ENCODE measurements at regions not wholly inside any gene's neighbourhood (a gene's known extent, or its start where the extent isn't known, plus 50 kb on each side); places are given as distances from the start of the nearest gene placed in this dataset.

GRCh38 chr7:16365177-16365576 is 56.2 kb downstream of the CRPPA start:
- Mint-ChIP-seq H3K4me3 (no peak overlapping the region), H3K27me3 (ENCODE audit: insufficient read depth, low read depth, poor library complexity) (no peaks in the 10 kb centered on the region), H3K36me3 (ENCODE audit: low read depth) (no peaks in the 10 kb centered on the region), H3K4me1 (no peaks in the 10 kb centered on the region), H3K9me3 (no peaks in the 10 kb centered on the region), H3K27ac (no peak overlapping the region)
- Histone ChIP-seq H3F3A (replicated peaks; ENCODE audit: low read depth) (no peaks in the 10 kb centered on the region), H3K79me2 (replicated peaks; ENCODE audit: insufficient read depth) (no peaks in the 10 kb centered on the region), H3K9me2 (ENCODE audit: insufficient read depth) (no peaks in the 10 kb centered on the region), H2AFZ (no peak overlapping the region), H3K4me1 (ENCODE audit: insufficient read depth) (no peaks in the 10 kb centered on the region), H3K27ac (ENCODE audit: low read depth) (no peak overlapping the region), H3K27me3 (ENCODE audit: insufficient read depth) (no peaks in the 10 kb centered on the region), H3K4me3 (no peak overlapping the region), H3K36me3 (ENCODE audit: insufficient read depth) (no peaks in the 10 kb centered on the region), H4K20me1 (replicated peaks; ENCODE audit: insufficient read depth) (no peaks in the 10 kb centered on the region), H3K4me2 (no peak overlapping the region)
- DNase-seq (ENCODE audit: low spot score) (no peak), ATAC-seq (no peak)
- TF ChIP-seq EZH2phosphoT487 (IDR thresholded peaks at IDR 0.05; ENCODE audit: unreplicated experiment) (no peak), STAT1 (IDR thresholded peaks at IDR 0.05; ENCODE audit: unreplicated experiment) (no peak), JUNB (IDR thresholded peaks at IDR 0.05; ENCODE audit: unreplicated experiment) (no peak), REST (IDR thresholded peaks at IDR 0.05; ENCODE audit: unreplicated experiment) (no peak), CREB1 (CRISPR knock-in tag; IDR thresholded peaks at IDR 0.05; ENCODE audit: low read depth) (no peak), ETS1 (IDR thresholded peaks at IDR 0.05) (no peak), NANOG (IDR thresholded peaks at IDR 0.05; ENCODE audit: borderline replicate concordance) (no peak), ZNF114 (CRISPR knock-in tag; IDR thresholded peaks at IDR 0.05) (no peak), EZH2 (IDR thresholded peaks at IDR 0.05; ENCODE audit: low read depth, unreplicated experiment) (no peak), POLR2AphosphoS5 (IDR thresholded peaks at IDR 0.05; ENCODE audit: low read depth) (no peak), ZNF331 (CRISPR knock-in tag; IDR thresholded peaks at IDR 0.05; ENCODE audit: low read depth) (no peak)
- TF ChIP-seq, protein P1, sequence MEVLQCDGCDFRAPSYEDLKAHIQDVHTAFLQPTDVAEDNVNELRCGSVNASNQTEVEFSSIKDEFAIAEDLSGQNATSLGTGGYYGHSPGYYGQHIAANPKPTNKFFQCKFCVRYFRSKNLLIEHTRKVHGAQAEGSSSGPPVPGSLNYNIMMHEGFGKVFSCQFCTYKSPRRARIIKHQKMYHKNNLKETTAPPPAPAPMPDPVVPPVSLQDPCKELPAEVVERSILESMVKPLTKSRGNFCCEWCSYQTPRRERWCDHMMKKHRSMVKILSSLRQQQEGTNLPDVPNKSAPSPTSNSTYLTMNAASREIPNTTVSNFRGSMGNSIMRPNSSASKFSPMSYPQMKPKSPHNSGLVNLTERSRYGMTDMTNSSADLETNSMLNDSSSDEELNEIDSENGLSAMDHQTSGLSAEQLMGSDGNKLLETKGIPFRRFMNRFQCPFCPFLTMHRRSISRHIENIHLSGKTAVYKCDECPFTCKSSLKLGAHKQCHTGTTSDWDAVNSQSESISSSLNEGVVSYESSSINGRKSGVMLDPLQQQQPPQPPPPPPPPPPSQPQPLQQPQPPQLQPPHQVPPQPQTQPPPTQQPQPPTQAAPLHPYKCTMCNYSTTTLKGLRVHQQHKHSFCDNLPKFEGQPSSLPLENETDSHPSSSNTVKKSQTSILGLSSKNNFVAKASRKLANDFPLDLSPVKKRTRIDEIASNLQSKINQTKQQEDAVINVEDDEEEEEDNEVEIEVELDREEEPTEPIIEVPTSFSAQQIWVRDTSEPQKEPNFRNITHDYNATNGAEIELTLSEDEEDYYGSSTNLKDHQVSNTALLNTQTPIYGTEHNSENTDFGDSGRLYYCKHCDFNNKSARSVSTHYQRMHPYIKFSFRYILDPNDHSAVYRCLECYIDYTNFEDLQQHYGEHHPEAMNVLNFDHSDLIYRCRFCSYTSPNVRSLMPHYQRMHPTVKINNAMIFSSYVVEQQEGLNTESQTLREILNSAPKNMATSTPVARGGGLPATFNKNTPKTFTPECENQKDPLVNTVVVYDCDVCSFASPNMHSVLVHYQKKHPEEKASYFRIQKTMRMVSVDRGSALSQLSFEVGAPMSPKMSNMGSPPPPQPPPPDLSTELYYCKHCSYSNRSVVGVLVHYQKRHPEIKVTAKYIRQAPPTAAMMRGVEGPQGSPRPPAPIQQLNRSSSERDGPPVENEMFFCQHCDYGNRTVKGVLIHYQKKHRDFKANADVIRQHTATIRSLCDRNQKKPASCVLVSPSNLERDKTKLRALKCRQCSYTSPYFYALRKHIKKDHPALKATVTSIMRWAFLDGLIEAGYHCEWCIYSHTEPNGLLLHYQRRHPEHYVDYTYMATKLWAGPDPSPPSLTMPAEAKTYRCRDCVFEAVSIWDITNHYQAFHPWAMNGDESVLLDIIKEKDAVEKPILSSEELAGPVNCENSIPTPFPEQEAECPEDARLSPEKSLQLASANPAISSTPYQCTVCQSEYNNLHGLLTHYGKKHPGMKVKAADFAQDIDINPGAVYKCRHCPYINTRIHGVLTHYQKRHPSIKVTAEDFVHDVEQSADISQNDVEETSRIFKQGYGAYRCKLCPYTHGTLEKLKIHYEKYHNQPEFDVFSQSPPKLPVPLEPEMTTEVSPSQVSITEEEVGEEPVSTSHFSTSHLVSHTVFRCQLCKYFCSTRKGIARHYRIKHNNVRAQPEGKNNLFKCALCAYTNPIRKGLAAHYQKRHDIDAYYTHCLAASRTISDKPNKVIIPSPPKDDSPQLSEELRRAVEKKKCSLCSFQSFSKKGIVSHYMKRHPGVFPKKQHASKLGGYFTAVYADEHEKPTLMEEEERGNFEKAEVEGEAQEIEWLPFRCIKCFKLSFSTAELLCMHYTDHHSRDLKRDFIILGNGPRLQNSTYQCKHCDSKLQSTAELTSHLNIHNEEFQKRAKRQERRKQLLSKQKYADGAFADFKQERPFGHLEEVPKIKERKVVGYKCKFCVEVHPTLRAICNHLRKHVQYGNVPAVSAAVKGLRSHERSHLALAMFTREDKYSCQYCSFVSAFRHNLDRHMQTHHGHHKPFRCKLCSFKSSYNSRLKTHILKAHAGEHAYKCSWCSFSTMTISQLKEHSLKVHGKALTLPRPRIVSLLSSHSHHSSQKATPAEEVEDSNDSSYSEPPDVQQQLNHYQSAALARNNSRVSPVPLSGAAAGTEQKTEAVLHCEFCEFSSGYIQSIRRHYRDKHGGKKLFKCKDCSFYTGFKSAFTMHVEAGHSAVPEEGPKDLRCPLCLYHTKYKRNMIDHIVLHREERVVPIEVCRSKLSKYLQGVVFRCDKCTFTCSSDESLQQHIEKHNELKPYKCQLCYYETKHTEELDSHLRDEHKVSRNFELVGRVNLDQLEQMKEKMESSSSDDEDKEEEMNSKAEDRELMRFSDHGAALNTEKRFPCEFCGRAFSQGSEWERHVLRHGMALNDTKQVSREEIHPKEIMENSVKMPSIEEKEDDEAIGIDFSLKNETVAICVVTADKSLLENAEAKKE (CRISPR knock-in tag; IDR thresholded peaks at IDR 0.05): no peak
- TF ChIP-seq, protein P2, sequence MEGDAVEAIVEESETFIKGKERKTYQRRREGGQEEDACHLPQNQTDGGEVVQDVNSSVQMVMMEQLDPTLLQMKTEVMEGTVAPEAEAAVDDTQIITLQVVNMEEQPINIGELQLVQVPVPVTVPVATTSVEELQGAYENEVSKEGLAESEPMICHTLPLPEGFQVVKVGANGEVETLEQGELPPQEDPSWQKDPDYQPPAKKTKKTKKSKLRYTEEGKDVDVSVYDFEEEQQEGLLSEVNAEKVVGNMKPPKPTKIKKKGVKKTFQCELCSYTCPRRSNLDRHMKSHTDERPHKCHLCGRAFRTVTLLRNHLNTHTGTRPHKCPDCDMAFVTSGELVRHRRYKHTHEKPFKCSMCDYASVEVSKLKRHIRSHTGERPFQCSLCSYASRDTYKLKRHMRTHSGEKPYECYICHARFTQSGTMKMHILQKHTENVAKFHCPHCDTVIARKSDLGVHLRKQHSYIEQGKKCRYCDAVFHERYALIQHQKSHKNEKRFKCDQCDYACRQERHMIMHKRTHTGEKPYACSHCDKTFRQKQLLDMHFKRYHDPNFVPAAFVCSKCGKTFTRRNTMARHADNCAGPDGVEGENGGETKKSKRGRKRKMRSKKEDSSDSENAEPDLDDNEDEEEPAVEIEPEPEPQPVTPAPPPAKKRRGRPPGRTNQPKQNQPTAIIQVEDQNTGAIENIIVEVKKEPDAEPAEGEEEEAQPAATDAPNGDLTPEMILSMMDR (conservative IDR thresholded peaks at IDR 0.05; ENCODE audit: low read depth in 2 of 2): no peak

Data from GM23338 (cell line).